Sigmoid colon (tissue), 4 donors: ENCODE measurements at regions not wholly inside any gene's neighbourhood (a gene's known extent, or its start where the extent isn't known, plus 50 kb on each side); places are given as distances from the start of the nearest gene placed in this dataset.

ENCODE experiments used
- CTCF ChIP-seq, 4 experiments: fragments of 450-650 bp in 3 of 4; fragments of 200-600 bp in 1 of 4; IDR thresholded peaks; one replicate each; pipeline ENCODE4 v1.5.1; 2016 to 2019; ENCODE audit warnings: antibody characterized with exemption in 4 of 4, mild to moderate bottlenecking in 3 of 4, moderate library complexity in 2 of 4
- EP300 ChIP-seq, 4 donors: sonication (generic); formaldehyde crosslinking; IDR thresholded peaks; one replicate each; pipeline ENCODE4 v1.6.1; 2017; ENCODE audit warnings: antibody characterized with exemption in 4 of 4

- TF ChIP-seq EP300 (IDR thresholded peaks at IDR 0.05) (no peak), CTCF (IDR thresholded peaks at IDR 0.05) (no peak)
Measured at GRCh38 chr4:96637971-96638412, 798.1 kb downstream of the PDHA2 start.
